Lung (tissue), 11 donors: ENCODE measurements at regions not wholly inside any gene's neighbourhood (a gene's known extent, or its start where the extent isn't known, plus 50 kb on each side); places are given as distances from the start of the nearest gene placed in this dataset.

ENCODE experiments used
- ATAC-seq: fragments of 200-7000 bp; cut with Tn5 transposase; one replicate; pipeline ENCODE4 v1.9.1; 2020; ENCODE audit warnings: moderate number of reproducible peaks; ENCODE audit not compliant: insufficient read depth, low FRiP score
- DNase-seq, 3 donors: peaks; one replicate each; pipeline ENCODE4 v3.0.0-alpha.2; 2013 to 2017
- H3K27ac ChIP-seq, 2 donors: one replicate each; pipeline ENCODE4 v1.5.1; 2013; ENCODE audit warnings: mild to moderate bottlenecking in 2 of 2, moderate library complexity in 2 of 2, control low read depth in 1 of 2, inconsistent platforms in 1 of 2, low read depth in 1 of 2, low read length in 1 of 2
- H3K27me3 ChIP-seq, 3 donors: one replicate each; pipeline ENCODE4 v1.5.1; 2013; ENCODE audit warnings: low read length in 2 of 3; ENCODE audit not compliant: control insufficient read depth in 3 of 3, insufficient read depth in 3 of 3
- H3K36me3 ChIP-seq, 4 donors: one replicate each; pipeline ENCODE4 v1.5.1; 2013; ENCODE audit warnings: low read length in 4 of 4, mild to moderate bottlenecking in 1 of 4, moderate library complexity in 1 of 4; ENCODE audit not compliant: control insufficient read depth in 4 of 4, insufficient read depth in 4 of 4
- H3K4me1 ChIP-seq, 5 donors: one replicate each; pipeline ENCODE4 v1.5.1; 2013; ENCODE audit warnings: low read length in 5 of 5, mild to moderate bottlenecking in 2 of 5, moderate library complexity in 1 of 5; ENCODE audit not compliant: control insufficient read depth in 5 of 5, insufficient read depth in 5 of 5
- H3K4me3 ChIP-seq: one replicate; pipeline ENCODE4 v1.5.1; 2013; ENCODE audit warnings: mild to moderate bottlenecking, control low read depth, moderate library complexity
- H3K9ac ChIP-seq, 2 donors: one replicate each; pipeline ENCODE4 v1.5.1; 2013; ENCODE audit warnings: low read length in 2 of 2, control low read depth in 1 of 2; ENCODE audit not compliant: insufficient read depth in 1 of 2
- H3K9me3 ChIP-seq, 4 donors: one replicate each; pipeline ENCODE4 v1.5.1; 2013; ENCODE audit warnings: low read length in 3 of 4, mild to moderate bottlenecking in 1 of 4, moderate library complexity in 1 of 4; ENCODE audit not compliant: control insufficient read depth in 4 of 4, insufficient read depth in 3 of 4
- CTCF ChIP-seq: IDR thresholded peaks from 2 replicates; pipeline ENCODE4 v1.5.1; 2012; ENCODE audit warnings: mild to moderate bottlenecking; ENCODE audit errors: control extremely low read depth, extremely low read depth
- WGBS, 2 donors: extraction: QIAGEN DNeasy Blood & Tissue Kit; methylation state at CpG; one replicate each; pipeline ENCODE4 v1.1.7; 2013; 5-methylcytosine and 5-hydroxymethylcytosine counted together
- donor health status: control.
- donor health status: control.
- donor health status: Bipolar disorder and iron deficiency.
- donor health status: healthy.
- donor health status: DM: yes; HTN: yes; CAD: no.

DNA sequence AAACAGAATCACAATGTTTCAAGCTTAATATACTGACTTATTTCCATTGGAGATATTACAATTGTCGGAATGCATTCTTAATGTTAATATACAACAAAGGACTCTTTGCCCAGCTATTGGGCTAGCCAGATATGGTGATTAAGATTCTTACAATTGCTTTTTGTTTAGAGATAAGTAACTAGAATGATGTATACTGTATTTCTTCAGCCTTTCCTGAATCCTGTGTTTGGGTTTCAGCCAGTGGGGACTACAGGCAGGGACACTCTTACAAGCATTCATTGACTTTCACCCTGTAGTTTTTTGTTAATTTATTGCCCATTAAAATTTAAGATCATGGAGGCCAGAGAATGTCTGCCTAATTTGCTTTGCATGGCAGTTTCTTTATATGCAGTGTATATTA, 254.1 kb upstream of the TMEFF2 start:
- 81 to 86% methylated on average over 1 of the region's 1 CpG for WGBS, 2 donors
- TF ChIP-seq CTCF, result no peak
- ATAC-seq (no peak), DNase-seq (no peak)
- Histone ChIP-seq H3K36me3 (no peaks in the 10 kb centered on the region), H3K9ac (no peak overlapping the region), H3K27ac (no peak overlapping the region), H3K9me3 (peaks cover 0 to 3% (median 0%) of the 10 kb centered on the region in 4 donors), H3K4me3 (no peak overlapping the region), H3K4me1 (no peaks in the 10 kb centered on the region), H3K27me3 (no peaks in the 10 kb centered on the region)

- Histone ChIP-seq H3K9me3 (no peaks in the 10 kb centered on the region), H3K4me3 (no peak overlapping the region), H3K4me1 (no peaks in the 10 kb centered on the region), H3K36me3 (no peaks in the 10 kb centered on the region), H3K27ac (no peak overlapping the region), H3K9ac (no peak overlapping the region), H3K27me3 (no peaks in the 10 kb centered on the region)
- no peak for DNase-seq
- no peak for TF ChIP-seq CTCF
- ATAC-seq, result no peak
- 67 to 73% methylated on average over 7 of the region's 7 CpGs for WGBS, 2 donors
These were observed 249.6 kb upstream of the TMEFF2 start for GRCh38 chr2:192444286-192444838.

DNA sequence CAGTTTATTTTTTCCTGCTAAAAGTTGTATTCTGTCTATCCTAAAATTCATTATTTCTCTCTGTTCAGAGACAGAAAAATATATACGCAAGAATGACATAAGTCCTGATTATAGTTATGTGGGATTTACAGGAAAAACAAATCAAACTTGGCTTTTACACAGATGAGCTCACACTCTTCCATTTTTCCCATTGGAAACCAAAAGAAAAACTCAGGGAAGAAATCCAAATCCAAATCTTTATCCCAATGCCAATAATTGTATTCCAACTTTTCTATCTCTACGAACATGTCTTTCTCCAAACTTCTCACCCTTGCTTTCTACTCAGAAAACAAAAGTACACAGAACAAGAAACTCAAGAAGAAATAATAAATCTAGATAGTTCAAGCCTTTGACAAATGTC, 249.1 kb upstream of the TMEFF2 start:
- no peaks in the 10 kb centered on the region for H3K4me1 ChIP-seq
- H3K27me3 ChIP-seq, result no peaks in the 10 kb centered on the region
- WGBS, 2 donors, result 87 to 92% methylated on average over 2 of the region's 2 CpGs
- no peak for TF ChIP-seq CTCF
- H3K9me3 ChIP-seq, result no peaks in the 10 kb centered on the region
- no peak overlapping the region for H3K4me3 ChIP-seq
- H3K27ac ChIP-seq, result no peak overlapping the region
- no peak for ATAC-seq
- H3K9ac ChIP-seq, result no peak overlapping the region
- no peak for DNase-seq
- H3K36me3 ChIP-seq, result no peaks in the 10 kb centered on the region

GRCh38 chr2:192438239-192438638, 243.5 kb upstream of the TMEFF2 start:
- Histone ChIP-seq H3K4me1 (no peaks in the 10 kb centered on the region), H3K4me3 (no peak overlapping the region), H3K27ac (no peak overlapping the region), H3K9me3 (no peaks in the 10 kb centered on the region), H3K36me3 (no peaks in the 10 kb centered on the region), H3K9ac (no peak overlapping the region), H3K27me3 (no peaks in the 10 kb centered on the region)
- DNase-seq (no peak), ATAC-seq (no peak)
- no peak for TF ChIP-seq CTCF
- WGBS, 2 donors, result 72 to 87% methylated on average over 1 of the region's 1 CpG
